SU-DHL-6 (cell line): ENCODE measurements at regions not wholly inside any gene's neighbourhood (a gene's known extent, or its start where the extent isn't known, plus 50 kb on each side); places are given as distances from the start of the nearest gene placed in this dataset.

Experiments used
- EZH2phosphoT487 ChIP-seq: fragments of 200-600 bp; sonication (generic), shearing (Covaris generic); conservative IDR thresholded peaks from 2 replicates; pipeline ENCODE4 v1.6.1; 2018; ENCODE audit warnings: mild to moderate bottlenecking, antibody characterized with exemption, low read length, moderate library complexity, mixed read lengths
- TF ChIP-seq, protein P1 (sequence below): fragments of 200-600 bp; sonication (generic); IDR thresholded peaks from one replicate; pipeline ENCODE4 v1.5.1; 2017; ENCODE audit warnings: antibody characterized with exemption, mild to moderate bottlenecking, low read length, moderate library complexity; ENCODE audit not compliant: insufficient read depth, poor library complexity, severe bottlenecking

- TF ChIP-seq, protein P1, sequence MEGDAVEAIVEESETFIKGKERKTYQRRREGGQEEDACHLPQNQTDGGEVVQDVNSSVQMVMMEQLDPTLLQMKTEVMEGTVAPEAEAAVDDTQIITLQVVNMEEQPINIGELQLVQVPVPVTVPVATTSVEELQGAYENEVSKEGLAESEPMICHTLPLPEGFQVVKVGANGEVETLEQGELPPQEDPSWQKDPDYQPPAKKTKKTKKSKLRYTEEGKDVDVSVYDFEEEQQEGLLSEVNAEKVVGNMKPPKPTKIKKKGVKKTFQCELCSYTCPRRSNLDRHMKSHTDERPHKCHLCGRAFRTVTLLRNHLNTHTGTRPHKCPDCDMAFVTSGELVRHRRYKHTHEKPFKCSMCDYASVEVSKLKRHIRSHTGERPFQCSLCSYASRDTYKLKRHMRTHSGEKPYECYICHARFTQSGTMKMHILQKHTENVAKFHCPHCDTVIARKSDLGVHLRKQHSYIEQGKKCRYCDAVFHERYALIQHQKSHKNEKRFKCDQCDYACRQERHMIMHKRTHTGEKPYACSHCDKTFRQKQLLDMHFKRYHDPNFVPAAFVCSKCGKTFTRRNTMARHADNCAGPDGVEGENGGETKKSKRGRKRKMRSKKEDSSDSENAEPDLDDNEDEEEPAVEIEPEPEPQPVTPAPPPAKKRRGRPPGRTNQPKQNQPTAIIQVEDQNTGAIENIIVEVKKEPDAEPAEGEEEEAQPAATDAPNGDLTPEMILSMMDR: no peak
- no peak for TF ChIP-seq EZH2phosphoT487
These were observed 111.3 kb downstream of the LRATD1 start for GRCh38 chr2:14743861-14744260.
